SHP77 treated with DMSO at 0.1 percent for 48 hours (cell line): ENCODE measurements at regions not wholly inside any gene's neighbourhood (a gene's known extent, or its start where the extent isn't known, plus 50 kb on each side); places are given as distances from the start of the nearest gene placed in this dataset.
"Not testable (repeated sequence)": the region's sequence is repeated elsewhere in the genome, so short reads cannot be mapped to it uniquely, and the experiment has no call there.

Source experiments
- DNase-seq: peaks from one replicate; lab custom pipeline; 2025; lab: John Stamatoyannopoulos, UW

DNA sequence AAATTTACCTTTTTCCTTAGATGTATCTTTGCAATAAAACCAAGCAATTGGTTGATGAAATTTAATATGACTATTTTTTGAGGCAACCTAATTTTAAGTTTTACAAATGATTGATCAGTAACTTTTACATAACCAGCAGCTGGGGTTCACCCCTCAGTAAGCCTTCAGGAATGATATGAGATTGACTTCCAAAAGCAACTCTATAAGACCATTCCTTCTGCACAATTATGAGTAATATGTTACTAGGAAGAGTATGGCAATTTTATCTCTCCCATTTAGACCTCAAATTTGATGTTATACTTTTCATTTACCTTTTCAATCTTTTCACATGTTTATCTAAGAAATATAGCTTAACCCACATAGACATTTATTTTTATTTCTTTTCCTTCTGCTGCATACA, 1546.3 kb downstream of the HACE1 start:
- DNase-seq: no peak

DNA sequence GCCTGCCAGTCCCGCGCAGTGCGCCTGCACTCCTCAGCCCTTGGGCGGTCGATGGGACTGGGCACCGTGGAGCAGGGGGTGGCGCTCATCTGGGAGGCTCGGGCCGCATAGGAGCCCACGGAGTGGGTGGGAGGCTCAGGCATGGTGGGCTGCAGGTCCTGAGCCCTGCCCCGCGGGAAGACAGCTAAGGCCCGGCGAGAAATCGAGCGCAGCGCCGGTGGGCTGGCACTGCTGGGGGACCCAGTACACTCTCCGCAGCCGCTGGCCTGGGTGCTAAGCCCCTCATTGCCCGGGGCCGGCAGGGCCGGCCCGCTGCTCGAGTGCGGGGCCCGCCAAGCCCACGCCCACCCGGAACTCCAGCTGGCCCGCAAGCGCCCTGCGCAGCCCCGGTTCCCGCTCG, 1565.3 kb downstream of the HACE1 start:
- not testable (repeated sequence) for DNase-seq

DNA sequence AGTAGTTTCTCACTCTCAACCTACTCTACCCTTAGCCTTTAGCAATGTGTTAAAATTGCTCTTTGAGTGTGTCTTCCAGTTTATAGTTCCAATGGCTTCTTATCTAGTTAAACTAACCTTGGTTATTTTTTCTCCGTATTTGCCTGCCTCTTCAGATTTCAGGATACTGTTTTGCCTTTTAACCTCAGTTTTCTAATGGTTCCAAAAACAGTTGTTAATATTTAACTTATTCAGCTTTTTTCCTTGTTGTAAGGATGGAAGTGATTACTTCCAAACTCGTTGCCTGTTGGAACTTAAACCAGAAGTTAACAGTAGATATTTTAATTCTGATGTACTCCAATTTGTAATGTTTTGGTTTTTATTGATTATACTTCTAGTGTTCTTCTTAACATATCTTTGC, 1574.9 kb downstream of the HACE1 start:
- no peak for DNase-seq

DNA sequence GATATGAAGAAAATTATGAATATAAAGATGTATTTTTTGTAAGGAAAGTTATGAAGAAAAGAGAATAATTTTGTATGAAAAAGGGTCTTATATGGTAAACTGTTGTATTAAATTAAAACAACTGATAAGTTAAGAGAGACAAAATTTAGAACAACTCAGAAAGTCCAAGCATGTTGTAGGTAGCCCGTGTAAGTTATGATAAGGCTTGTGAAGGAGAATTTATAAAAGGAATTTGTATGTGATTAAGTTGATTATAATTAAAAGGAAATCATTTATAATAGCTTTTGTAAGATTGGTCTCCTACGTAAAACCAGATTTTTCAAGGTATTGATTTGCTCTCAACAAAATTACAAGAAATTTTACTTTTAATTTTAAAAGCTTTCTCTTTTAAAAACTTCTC, 1579.3 kb downstream of the HACE1 start:
- DNase-seq: no peak

DNA sequence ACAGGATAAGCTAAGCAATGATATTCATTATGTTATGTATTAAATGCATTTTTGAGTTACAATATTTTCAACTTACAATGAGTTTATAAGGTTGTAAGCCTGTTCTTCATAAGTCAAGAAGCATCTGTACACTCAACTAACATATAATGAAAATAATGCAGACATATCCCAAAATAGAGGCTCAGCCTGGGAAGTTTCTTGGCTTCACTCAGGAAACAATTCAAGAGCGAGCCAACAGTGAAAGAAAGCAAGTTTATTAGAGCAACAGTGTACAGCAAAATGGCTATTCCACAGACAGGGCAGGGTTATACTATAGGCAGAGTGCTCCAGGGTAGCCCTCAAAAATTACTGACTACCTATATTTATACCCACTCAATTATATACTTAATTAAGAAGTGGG, 1581.8 kb downstream of the HACE1 start:
- no peak for DNase-seq

DNA sequence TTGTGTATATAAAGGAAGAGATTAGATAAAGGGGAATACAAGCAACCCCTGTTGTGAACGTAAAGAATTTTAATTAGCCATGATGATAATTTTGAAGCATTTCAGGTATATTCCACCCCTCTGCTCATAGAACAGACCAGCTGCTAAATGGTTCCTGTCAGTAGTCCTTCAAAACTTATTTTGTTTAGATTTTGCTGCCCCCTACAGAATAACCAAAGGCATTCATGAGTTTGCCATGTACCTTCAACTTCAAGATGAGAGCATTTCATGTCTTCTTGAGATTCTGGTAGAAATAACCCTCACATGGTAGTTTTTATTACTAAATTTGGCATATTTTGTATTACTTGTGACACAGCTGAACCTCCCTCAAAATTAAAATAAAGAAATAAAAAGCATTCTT, 1586.7 kb downstream of the HACE1 start:
- DNase-seq: no peak

DNA sequence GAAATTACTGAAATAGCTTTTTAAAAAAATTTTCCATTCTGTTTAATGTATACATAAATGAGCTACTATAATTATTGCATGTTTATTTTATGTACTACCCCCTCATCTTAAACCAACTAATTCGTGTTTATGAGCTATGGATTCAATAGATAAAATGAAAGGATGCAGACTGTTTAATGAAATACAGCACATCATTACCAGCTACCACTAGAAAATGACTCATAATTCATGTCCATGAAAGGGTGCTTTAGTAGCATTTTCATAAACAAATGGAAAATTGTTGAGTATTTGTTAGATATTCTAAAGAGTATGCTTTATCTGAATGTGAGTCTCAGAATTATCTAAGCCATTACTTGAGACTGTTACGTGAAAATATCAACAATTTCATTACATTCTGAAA, 1590.1 kb downstream of the HACE1 start:
- no peak for DNase-seq

DNA sequence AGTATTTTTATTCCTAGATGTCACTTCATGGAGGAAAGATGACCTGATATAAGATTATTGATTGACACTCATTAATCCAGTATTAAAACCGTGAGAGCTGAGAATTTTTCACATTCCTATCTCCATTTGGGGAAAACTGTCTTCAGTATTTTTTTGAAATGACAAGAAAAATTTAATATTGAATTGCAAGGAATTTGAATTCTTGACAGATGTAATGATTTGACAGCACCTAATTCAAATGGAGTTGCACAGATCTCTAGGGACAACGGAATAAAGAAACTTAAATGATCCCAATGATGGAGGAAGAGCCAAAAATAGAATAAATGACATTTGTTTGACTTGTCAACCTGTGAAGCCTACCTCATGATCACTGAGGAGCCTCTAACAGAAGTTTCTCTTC, 1591.4 kb downstream of the HACE1 start:
- no peak for DNase-seq

DNA sequence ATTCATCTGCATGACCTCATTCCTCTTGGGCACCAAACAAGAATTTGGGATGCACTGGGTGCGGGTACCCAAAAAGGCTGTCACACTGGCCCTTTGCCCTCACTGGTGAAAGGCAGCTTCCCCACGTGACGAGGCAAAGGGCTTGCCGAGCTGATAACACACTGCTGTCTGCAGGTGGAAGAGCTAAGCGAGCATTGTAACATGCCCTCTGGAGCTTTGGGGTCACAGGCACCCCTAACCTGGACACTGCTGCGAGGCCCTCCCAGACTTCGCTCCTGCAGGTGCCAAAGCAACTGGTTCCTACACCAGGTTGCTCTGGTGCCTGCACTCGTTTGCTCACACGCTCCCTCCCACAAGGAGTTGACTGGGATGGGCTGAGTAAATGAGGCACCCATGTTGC, 1595.7 kb downstream of the HACE1 start:
- no peak for DNase-seq

DNA sequence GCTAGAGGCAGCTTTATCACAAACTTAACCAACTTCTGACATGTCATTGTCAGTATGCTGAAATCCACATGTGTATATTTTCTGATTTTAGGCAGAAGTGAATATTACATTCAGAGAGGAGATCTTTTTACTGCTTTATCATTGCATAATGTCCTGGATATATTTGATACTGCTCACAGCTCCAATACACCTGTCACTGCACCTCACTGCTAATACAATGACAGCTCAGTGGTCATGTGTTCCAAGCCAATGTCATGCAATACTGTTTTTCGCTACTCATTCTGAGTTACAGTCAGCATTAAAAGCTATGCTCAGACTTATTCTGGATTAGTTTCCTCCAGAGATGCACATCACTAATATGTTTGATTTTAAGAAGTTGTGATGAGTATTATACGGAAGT, 1604.6 kb downstream of the HACE1 start:
- no peak for DNase-seq

DNA sequence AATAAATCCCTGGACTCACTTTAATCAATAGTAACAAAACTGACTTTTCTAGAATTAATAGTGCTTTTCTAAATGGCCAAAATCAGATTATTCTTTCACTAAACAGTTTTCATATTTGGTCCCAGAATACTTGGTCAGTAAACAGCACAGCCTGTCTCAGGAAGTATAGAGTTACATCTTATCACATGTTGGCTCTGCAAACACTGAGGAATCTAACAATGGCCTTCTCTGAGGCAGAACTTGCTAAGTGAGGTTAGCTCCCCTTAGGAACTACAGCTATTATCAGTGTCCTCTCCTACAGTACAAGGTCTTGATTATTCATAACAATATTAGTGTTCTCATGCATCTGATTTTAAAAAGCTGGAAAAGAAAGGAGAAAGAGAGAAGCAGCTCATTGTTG, 1622.8 kb downstream of the HACE1 start:
- DNase-seq: no peak

DNA sequence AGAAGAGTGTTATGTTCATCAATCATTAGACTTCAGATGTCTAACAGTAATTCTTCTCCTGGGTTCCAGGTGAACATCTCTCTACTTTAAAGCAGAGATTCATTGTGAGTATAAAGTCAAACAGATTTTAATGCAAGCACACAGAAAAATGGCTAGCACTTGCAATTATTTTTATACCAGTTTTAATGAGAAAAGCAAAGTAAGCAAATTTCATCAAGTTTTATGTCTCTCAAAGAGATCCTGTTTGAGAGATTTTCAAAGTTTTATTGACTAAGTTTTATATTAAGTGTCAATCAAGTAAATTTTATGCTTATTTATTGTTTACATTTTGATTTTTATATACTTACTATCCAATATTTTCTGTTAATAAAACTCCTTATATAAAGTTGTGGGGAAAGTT, 1628.5 kb downstream of the HACE1 start:
- no peak for DNase-seq

DNA sequence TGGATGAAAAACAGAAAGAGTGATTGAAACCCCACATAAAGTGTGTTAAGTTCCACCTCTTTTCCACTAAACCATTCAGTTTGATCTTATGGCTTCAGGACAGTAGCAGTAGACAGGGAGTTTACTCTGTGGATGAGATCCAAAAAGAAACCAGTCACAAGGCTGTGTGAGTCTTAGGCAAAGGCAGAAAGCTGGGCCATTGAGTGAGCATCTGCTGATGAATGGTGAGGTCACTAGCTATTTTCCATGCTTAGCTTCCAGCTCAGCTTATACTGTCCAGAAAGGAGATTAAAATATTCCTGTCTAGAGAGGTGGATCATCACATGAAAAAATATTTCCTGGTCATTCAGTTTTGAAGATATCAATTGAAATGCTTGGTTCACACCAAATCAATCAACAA, 1643.9 kb downstream of the HACE1 start:
- DNase-seq: no peak

DNA sequence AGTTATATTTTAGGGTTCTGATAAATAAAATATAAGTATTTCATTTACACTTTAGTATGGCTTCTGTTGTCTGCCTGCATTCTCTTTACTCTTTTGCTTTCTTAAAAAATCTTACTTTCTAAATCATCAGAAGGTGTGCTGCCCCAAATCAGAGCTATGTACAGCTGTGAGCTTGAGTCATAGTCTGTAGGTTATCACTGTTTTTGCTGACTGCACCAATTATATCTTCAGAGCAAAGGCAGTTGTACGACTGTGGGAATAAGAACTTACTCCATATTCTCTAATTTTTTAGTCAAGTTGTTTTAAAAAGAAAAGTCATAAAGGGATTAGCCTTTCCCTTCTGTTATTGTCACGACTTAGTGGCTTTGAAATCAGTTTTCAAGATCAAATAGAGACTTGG, 1649.0 kb downstream of the HACE1 start:
- no peak for DNase-seq

DNA sequence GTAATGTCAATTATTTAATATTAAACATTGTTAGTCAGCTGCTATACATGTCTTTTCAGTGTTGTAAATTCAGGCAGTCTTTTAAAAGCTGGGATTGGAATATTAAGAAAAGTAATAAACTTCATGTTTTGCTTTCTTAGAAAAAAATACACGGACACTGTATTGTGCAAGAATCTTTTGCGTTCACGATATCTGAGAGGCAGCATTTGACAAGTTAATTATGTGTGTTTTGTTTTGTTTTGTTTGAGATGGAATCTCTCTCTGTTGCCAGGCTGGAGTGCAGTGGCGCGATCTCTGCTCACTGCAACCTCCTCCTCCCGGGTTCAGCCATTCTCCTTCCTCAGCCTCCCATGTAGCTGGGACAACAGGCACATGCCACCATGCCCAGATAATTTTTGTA, 1661.3 kb downstream of the HACE1 start:
- no peak for DNase-seq

DNA sequence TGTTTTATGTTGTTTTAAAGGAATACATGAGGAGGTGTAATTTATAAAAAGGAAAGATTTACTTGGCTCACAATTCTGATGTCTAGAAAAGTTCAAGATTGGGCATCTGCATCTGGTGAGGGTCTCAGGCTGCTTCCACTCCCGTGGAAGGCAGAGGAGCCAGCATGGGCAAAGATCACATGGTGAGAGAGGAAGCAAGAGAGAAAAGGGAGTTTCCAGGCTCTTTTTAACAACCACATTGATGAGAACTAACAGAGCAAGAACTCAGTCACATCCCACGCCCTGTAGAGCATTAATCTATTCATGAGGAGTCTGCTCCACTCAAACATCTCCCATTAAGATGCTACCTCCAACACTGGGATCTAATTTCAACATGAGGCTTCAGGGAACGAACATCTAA, 1666.3 kb downstream of the HACE1 start:
- DNase-seq: no peak

DNA sequence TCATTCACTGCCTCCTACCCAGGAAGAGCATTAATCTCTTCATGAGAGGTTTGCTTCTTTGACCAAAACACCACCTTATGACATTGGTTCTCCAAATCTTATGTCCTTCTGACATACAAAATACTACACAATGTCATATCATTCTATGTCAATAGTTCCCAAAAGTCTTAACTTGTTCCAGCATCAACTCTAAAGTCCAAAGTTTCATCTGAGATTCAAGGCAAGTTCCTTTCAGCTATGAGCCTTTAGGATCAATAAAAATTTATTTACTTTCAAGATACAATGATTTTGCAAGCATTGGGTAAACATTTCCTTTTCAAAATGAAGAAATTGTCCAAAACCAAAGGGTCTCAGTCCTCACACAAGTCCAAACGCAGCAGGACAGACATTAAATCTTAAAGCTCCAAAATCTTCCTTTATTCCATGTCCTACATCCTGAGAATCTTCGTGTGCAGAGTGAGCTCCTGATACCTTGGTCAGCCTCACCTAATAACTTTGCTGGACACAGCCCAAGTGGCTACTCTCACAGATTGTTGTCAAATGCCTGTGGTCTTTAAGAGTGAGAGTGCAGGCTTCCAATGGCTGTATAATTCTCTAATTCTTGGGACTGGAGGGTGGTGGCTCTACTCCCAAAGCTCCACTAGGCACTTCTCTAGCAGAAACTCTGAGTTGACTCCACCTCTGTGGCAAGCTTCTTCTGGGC, 1668.2 kb downstream of the HACE1 start:
- DNase-seq: no peak

DNA sequence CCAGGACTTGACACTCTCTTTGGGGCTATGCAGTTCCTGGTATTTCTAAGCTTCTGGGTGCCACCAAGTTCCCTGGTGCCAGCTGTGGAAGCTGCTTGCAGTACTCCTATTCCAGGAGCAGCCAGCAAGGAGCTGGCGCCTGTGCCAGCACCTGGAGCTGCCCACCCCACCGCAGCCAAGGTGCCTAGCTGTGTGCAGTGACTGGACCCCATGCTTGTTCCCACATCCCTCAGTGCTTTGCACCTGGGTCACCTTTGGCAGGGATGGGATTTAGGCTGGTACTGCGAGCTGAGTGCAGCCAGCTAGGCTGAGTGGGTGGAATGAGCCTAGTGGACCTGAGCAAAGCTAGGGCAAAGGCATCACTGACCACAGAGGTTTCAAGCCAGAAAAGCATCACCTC, 1674.9 kb downstream of the HACE1 start:
- DNase-seq: no peak

DNA sequence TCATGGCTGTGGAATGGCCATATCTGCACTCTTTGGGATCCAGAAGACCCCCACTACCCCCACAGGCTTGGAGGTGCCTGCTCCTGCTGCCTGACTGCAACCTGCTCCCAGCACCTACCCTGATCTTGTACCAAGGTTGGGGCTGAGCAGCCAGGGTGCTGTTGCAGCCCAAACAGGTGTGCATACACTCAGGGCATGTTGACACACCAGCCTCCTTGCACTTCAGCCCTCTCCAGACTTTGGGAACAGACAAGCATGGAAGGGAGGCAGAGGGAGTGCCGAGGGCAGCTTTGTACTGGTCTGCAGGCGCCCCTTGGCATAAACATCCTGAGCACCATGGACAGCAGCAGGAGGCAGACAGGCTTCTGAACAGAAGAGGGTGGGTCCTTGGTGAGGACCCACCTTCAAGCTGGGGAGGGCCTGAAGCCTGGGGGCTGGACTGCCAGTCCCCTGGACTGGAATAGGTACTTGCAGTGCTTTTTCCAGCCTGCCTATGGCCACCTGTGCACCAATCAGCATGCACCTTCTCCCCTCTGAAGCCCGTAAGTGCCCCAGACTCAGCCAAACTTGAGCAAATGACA, 1675.8 kb downstream of the HACE1 start:
- DNase-seq: no peak

DNA sequence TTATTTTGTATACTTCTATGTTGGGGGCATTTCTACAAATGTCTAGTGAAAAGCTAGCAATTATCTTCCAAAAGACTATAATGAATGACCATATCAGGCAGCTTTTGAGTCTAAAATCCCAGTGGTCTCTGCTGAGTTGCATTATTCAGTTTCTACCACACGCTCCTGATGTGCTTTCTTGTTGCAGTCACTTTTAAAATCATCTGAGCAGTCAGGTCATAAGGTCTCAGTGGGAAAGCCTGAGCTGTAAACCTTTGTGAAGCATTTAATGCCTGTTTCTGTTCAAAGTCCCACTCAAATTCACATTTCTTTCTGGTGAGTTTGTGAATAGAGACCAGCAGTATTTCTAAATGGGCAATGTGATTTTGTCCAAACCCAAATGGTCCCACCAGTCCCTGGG, 1681.5 kb downstream of the HACE1 start:
- DNase-seq: no peak

DNA sequence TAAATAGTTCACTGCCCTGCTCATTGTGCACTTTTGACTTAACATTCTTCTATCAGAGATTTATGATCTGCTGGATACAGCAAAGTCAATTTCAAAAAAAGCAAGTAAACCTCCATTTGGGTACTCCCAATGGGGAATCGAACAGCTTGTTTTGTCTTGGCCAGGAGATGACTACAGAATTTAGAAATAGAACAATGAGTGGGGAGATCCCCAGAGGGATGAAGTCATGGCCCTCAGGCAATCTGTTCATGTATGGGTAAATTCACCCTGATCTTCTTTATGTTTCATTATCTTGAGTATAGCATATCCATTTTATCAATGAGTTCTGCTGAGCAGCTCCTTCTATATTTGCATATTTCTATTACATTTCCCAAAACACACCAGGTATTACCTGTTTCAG, 1681.9 kb downstream of the HACE1 start:
- DNase-seq: no peak

DNA sequence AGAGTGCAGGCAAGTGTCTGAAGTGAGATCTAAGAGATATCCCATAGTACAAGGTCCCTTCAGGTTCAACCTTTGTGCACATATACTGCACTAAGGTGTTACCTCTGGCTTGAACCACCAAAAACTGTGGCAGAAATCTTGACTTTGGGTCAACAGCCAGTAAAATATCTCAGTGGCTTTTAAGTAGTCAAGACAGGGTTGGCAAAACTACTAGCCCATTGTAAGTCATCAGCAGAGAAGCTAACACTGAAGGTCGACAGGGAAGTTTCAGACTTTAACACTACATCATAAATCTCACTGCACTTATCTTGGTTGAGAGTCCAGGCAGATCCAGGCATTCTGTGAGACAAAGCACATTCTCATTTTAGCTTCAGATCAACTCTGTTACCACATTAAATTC, 1684.7 kb downstream of the HACE1 start:
- DNase-seq: no peak

DNA sequence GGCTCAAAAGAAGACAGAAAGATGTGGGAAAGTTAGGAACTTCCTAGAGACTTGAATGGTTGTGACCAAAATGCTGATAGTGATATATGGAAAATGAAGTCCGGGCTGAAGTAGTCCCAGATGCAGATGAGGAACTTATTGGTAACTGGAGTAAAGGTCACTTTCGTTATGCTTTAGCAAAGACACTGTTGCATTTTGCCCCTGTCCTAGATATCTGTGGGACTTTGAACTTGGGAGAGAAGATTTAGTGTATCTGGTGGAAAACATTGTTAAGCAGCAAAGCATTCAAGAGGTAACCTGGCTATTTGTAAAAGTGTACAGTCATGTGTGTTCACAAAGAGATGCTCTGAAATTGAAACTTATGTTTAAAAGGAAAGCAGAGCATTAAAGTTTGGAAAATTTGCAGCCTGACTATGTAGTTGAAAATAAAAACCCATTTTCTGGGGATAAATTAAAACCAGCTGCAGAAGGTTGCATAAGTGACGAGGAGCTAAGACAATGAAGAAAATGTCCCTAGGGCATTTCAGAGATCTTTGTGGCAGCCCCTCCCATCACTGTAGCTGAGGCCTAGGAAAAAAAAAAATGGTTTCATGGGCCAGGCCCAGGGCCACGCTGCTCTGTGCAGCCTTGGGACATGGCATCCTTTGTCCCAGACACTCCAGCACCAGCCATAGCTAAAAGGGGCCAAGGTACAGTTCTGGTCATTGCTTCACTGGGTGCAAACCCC, 1692.2 kb downstream of the HACE1 start:
- no peak for DNase-seq
